ENCODE measurements at regions not wholly inside any gene's neighbourhood (a gene's known extent, or its start where the extent isn't known, plus 50 kb on each side); places are given as distances from the start of the nearest gene placed in this dataset.

GRCh38 chr20:12270863-12271262 is 353.2 kb downstream of the BTBD3 start:
- no peak for TF ChIP-seq MAX (IDR thresholded peaks at IDR 0.05; ENCODE audit: insufficient read depth, insufficient read length)
- TF ChIP-seq JUN (IDR thresholded peaks at IDR 0.05; ENCODE audit: borderline replicate concordance, insufficient read depth, insufficient read length, low read depth): no peak
- TF ChIP-seq MYC (IDR thresholded peaks at IDR 0.05; ENCODE audit: low read depth, low read length): no peak
- no peak for TF ChIP-seq EZH2 (IDR thresholded peaks at IDR 0.05; ENCODE audit: borderline replicate concordance, low read depth, low read length, severe bottlenecking)
- no peak for TF ChIP-seq CTCF (IDR thresholded peaks at IDR 0.05; ENCODE audit: extremely low read depth in 1 of 2, insufficient read depth in 1 of 2, low read depth in 1 of 2, low read length in 2 of 2)
- no peak for TF ChIP-seq POLR2AphosphoS5 (IDR thresholded peaks at IDR 0.05; ENCODE audit: insufficient read depth, low read depth, low read length)
- no peak for TF ChIP-seq GATA2 (IDR thresholded peaks at IDR 0.05; ENCODE audit: insufficient read depth, insufficient read length, low read depth, low read length)
- no peak for TF ChIP-seq FOS (IDR thresholded peaks at IDR 0.05; ENCODE audit: borderline replicate concordance, insufficient read depth, low read length)
- no peak for TF ChIP-seq POLR2A (IDR thresholded peaks at IDR 0.05; ENCODE audit: low read depth, low read length)
- Histone ChIP-seq H3K9me1 (replicated peaks; ENCODE audit: control insufficient read depth, extremely low read depth, insufficient read depth, low read length) (no peaks in the 10 kb centered on the region), H3K4me1 (ENCODE audit: control insufficient read depth, extremely low read depth, insufficient read depth, low read length) (no peaks in the 10 kb centered on the region), H3K27ac (ENCODE audit: insufficient read depth, low read depth, low read length) (no peak overlapping the region), H3K4me2 (ENCODE audit: insufficient read depth, low read length) (no peak overlapping the region), H2AFZ (ENCODE audit: low read depth, low read length) (no peak overlapping the region), H4K20me1 (replicated peaks; ENCODE audit: control insufficient read depth, extremely low read depth, insufficient read depth, low read length) (no peaks in the 10 kb centered on the region), H3K36me3 (ENCODE audit: control insufficient read depth in 2 of 2, extremely low read depth in 1 of 2, insufficient read depth in 2 of 2, low read length in 2 of 2) (no peaks in the 10 kb centered on the region), H3K4me3 (replicated peaks in 1 of 3; ENCODE audit: insufficient read depth in 1 of 3, low read depth in 1 of 3, low read length in 3 of 3) (no peak overlapping the region), H3K9ac (replicated peaks; ENCODE audit: extremely low read depth, insufficient read depth, low read length) (no peak overlapping the region), H3K27me3 (ENCODE audit: control insufficient read depth in 2 of 2, insufficient read depth in 2 of 2, low read length in 2 of 2) (no peaks in the 10 kb centered on the region), H3K79me2 (ENCODE audit: control insufficient read depth, insufficient read depth, low read length) (no peaks in the 10 kb centered on the region), H3K9me3 (replicated peaks; ENCODE audit: control insufficient read depth, insufficient read depth, low read length) (no peaks in the 10 kb centered on the region)
- CTCF ChIA-PET: interaction anchor here (1.0 kb wide), 1 partner anchor 259 kb away, joined by 3 read pairs; no protein-coding TSS in a partner anchor
- POLR2A ChIA-PET: no interaction called here
- dilution Hi-C loops (cut with MboI; ENCODE audit: extremely low pct_ligation_motif_present, low sequenced_read_pairs): no loop called here
- BruUV-seq (replicated peaks): no TSS peak
- intact Hi-C loops (cut with micrococcal nuclease): no loop called here
- DNase-seq (ENCODE audit: low read depth, low spot score): no peak
- no peak for FAIRE-seq
